SH-SY5Y (cell line): ENCODE measurements at regions not wholly inside any gene's neighbourhood (a gene's known extent, or its start where the extent isn't known, plus 50 kb on each side); places are given as distances from the start of the nearest gene placed in this dataset.

ENCODE experiments used
- GATA2 ChIP-seq: IDR thresholded peaks from 2 replicates; pipeline ENCODE4 v1.6.1; 2011; ENCODE audit warnings: mild to moderate bottlenecking, low read depth, low read length
- GATA3 ChIP-seq: IDR thresholded peaks from 2 replicates; pipeline ENCODE4 v1.6.1; 2011; ENCODE audit warnings: low read depth, mild to moderate bottlenecking, low read length, moderate library complexity

- TF ChIP-seq GATA3 (no peak), GATA2 (no peak)
These were observed 231.0 kb downstream of the RBM19 start for GRCh38 chr12:113735131-113735530.
